Stimulated activated naive CD8-positive, alpha-beta T cell treated with anti-CD3 and anti-CD28 coated beads, Interleukin-15, amount 100 ng/mL, for 72 hours (primary cell): ENCODE measurements at regions not wholly inside any gene's neighbourhood (a gene's known extent, or its start where the extent isn't known, plus 50 kb on each side); places are given as distances from the start of the nearest gene placed in this dataset.
"Not testable (repeated sequence)": the region's sequence is repeated elsewhere in the genome, so short reads cannot be mapped to it uniquely, and the experiment has no call there.

Experiments used
- ATAC-seq: fragments of 150-1000 bp; cut with Tn5 transposase; 2 replicates; pipeline ENCODE4 v1.10.0; 2021; ENCODE audit warnings: mild to moderate bottlenecking, moderate library complexity
- DNase-seq, 2 donors: peaks; one replicate each; pipeline ENCODE4 v3.0.0; 2021 to 2022
- H3K27ac Mint-ChIP-seq, 2 donors: one replicate each; pipeline ENCODE4 v1.8.0; 2022; ENCODE audit warnings: mild to moderate bottlenecking in 2 of 2, mixed read lengths in 2 of 2, moderate library complexity in 2 of 2
- H3K27me3 Mint-ChIP-seq: one replicate; pipeline ENCODE4 v1.8.0; 2022; ENCODE audit warnings: mixed read lengths
- H3K4me1 Mint-ChIP-seq: one replicate; pipeline ENCODE4 v1.8.0; 2022; ENCODE audit warnings: mild to moderate bottlenecking, mixed read lengths
- H3K4me3 Mint-ChIP-seq, 2 donors: one replicate each; pipeline ENCODE4 v1.8.0; 2022; ENCODE audit warnings: mild to moderate bottlenecking in 2 of 2, mixed read lengths in 2 of 2, moderate library complexity in 1 of 2
- H3K9me3 Mint-ChIP-seq, 2 donors: one replicate each; pipeline ENCODE4 v1.8.0; 2022; ENCODE audit warnings: mixed read lengths in 2 of 2

- H3K27me3 Mint-ChIP-seq: no peaks in the 10 kb centered on the region
- no peak overlapping the region for H3K27ac Mint-ChIP-seq
- peaks cover 0 to 6% of the 10 kb centered on the region in 2 donors for H3K9me3 Mint-ChIP-seq
- no peaks in the 10 kb centered on the region for H3K4me1 Mint-ChIP-seq
- DNase-seq: no peak
- no peak overlapping the region for H3K4me3 Mint-ChIP-seq
- no peak for ATAC-seq
Measured at GRCh38 chr6:140653972-140654371, 1279.5 kb upstream of the CITED2 start.

GRCh38 chr6:140653506-140653905 lies 1279.1 kb upstream of the CITED2 start:
- H3K4me3 Mint-ChIP-seq: no peak overlapping the region
- DNase-seq: no peak
- ATAC-seq: no peak
- H3K9me3 Mint-ChIP-seq: peaks cover 0 to 6% of the 10 kb centered on the region in 2 donors
- no peak overlapping the region for H3K27ac Mint-ChIP-seq
- H3K4me1 Mint-ChIP-seq: no peaks in the 10 kb centered on the region
- H3K27me3 Mint-ChIP-seq: no peaks in the 10 kb centered on the region

GRCh38 chr6:140649502-140649901 lies 1275.1 kb upstream of the CITED2 start:
- H3K4me3 Mint-ChIP-seq, H3K4me1 Mint-ChIP-seq, DNase-seq, H3K27ac Mint-ChIP-seq, H3K27me3 Mint-ChIP-seq, ATAC-seq: not testable (repeated sequence)
- H3K9me3 Mint-ChIP-seq: peaks cover 16 to 29% of the 10 kb centered on the region in 2 donors

- H3K27me3 Mint-ChIP-seq, DNase-seq, H3K27ac Mint-ChIP-seq, ATAC-seq, H3K4me1 Mint-ChIP-seq, H3K4me3 Mint-ChIP-seq: not testable (repeated sequence)
- H3K9me3 Mint-ChIP-seq: peaks cover 22 to 33% of the 10 kb centered on the region in 2 donors
Measured at GRCh38 chr6:140647322-140647721, 1272.9 kb upstream of the CITED2 start.

- DNase-seq (no peak), ATAC-seq (no peak)
- no peak overlapping the region for H3K4me3 Mint-ChIP-seq
- no peaks in the 10 kb centered on the region for H3K27me3 Mint-ChIP-seq
- H3K9me3 Mint-ChIP-seq: peaks cover 23 to 26% of the 10 kb centered on the region in 2 donors
- no peaks in the 10 kb centered on the region for H3K4me1 Mint-ChIP-seq
- H3K27ac Mint-ChIP-seq: no peak overlapping the region
Measured at GRCh38 chr6:140644017-140644416, 1269.6 kb upstream of the CITED2 start.

- no peak for ATAC-seq
- peaks cover 16 to 18% of the 10 kb centered on the region in 2 donors for H3K9me3 Mint-ChIP-seq
- no peaks in the 10 kb centered on the region for H3K4me1 Mint-ChIP-seq
- no peaks in the 10 kb centered on the region for H3K27me3 Mint-ChIP-seq
- H3K4me3 Mint-ChIP-seq: no peak overlapping the region
- H3K27ac Mint-ChIP-seq: no peak overlapping the region
- DNase-seq: no peak
Measured at GRCh38 chr6:140641412-140641811, 1267.0 kb upstream of the CITED2 start.

- Mint-ChIP-seq H3K27me3 (no peaks in the 10 kb centered on the region), H3K9me3 (no peaks in the 10 kb centered on the region), H3K27ac (no peak overlapping the region), H3K4me1 (no peaks in the 10 kb centered on the region), H3K4me3 (no peak overlapping the region)
- no peak for ATAC-seq
- no peak for DNase-seq
Measured at GRCh38 chr6:140636908-140637402, 1262.5 kb upstream of the CITED2 start.

GRCh38 chr6:140636271-140636907 lies 1261.9 kb upstream of the CITED2 start:
- no peaks in the 10 kb centered on the region for H3K9me3 Mint-ChIP-seq
- no peak overlapping the region for H3K4me3 Mint-ChIP-seq
- ATAC-seq (no peak), DNase-seq (no peak)
- no peaks in the 10 kb centered on the region for H3K4me1 Mint-ChIP-seq
- H3K27ac Mint-ChIP-seq: no peak overlapping the region
- no peaks in the 10 kb centered on the region for H3K27me3 Mint-ChIP-seq

- Mint-ChIP-seq H3K4me1 (no peaks in the 10 kb centered on the region), H3K27ac (no peak overlapping the region), H3K9me3 (peaks cover 16 to 17% of the 10 kb centered on the region in 2 donors), H3K4me3 (no peak overlapping the region), H3K27me3 (no peaks in the 10 kb centered on the region)
- ATAC-seq (no peak), DNase-seq (no peak)
Measured at GRCh38 chr6:140627002-140627401, 1252.6 kb upstream of the CITED2 start.

- H3K4me1 Mint-ChIP-seq: no peaks in the 10 kb centered on the region
- no peak overlapping the region for H3K27ac Mint-ChIP-seq
- H3K27me3 Mint-ChIP-seq: no peaks in the 10 kb centered on the region
- ATAC-seq: no peak
- no peak overlapping the region for H3K4me3 Mint-ChIP-seq
- DNase-seq: no peak
- peaks cover 16 to 17% of the 10 kb centered on the region in 2 donors for H3K9me3 Mint-ChIP-seq
Measured at GRCh38 chr6:140623498-140623897, 1249.0 kb upstream of the CITED2 start.

GRCh38 chr6:140620496-140620895 lies 1246.0 kb upstream of the CITED2 start:
- H3K27ac Mint-ChIP-seq: no peak overlapping the region
- no peak overlapping the region for H3K4me3 Mint-ChIP-seq
- no peaks in the 10 kb centered on the region for H3K4me1 Mint-ChIP-seq
- H3K9me3 Mint-ChIP-seq: peaks cover 0 to 4% of the 10 kb centered on the region in 2 donors
- ATAC-seq (no peak), DNase-seq (no peak)
- no peaks in the 10 kb centered on the region for H3K27me3 Mint-ChIP-seq

- no peaks in the 10 kb centered on the region for H3K27me3 Mint-ChIP-seq
- H3K4me1 Mint-ChIP-seq: no peaks in the 10 kb centered on the region
- DNase-seq (no peak), ATAC-seq (no peak)
- no peaks in the 10 kb centered on the region for H3K9me3 Mint-ChIP-seq
- no peak overlapping the region for H3K27ac Mint-ChIP-seq
- H3K4me3 Mint-ChIP-seq: no peak overlapping the region
Measured at GRCh38 chr6:140609956-140610355, 1235.5 kb upstream of the CITED2 start.

GRCh38 chr6:140609321-140609720 lies 1234.9 kb upstream of the CITED2 start:
- H3K27ac Mint-ChIP-seq: no peak overlapping the region
- ATAC-seq (no peak), DNase-seq (no peak)
- H3K4me3 Mint-ChIP-seq: no peak overlapping the region
- H3K4me1 Mint-ChIP-seq: no peaks in the 10 kb centered on the region
- no peaks in the 10 kb centered on the region for H3K27me3 Mint-ChIP-seq
- no peaks in the 10 kb centered on the region for H3K9me3 Mint-ChIP-seq

GRCh38 chr6:140604786-140605185 lies 1230.3 kb upstream of the CITED2 start:
- no peak for ATAC-seq
- H3K4me3 Mint-ChIP-seq: no peak overlapping the region
- H3K27ac Mint-ChIP-seq: no peak overlapping the region
- no peaks in the 10 kb centered on the region for H3K9me3 Mint-ChIP-seq
- H3K4me1 Mint-ChIP-seq: no peaks in the 10 kb centered on the region
- DNase-seq: no peak
- H3K27me3 Mint-ChIP-seq: peaks cover 7% of the 10 kb centered on the region

- Mint-ChIP-seq H3K9me3 (no peaks in the 10 kb centered on the region), H3K4me1 (no peaks in the 10 kb centered on the region), H3K27me3 (peaks cover 7% of the 10 kb centered on the region), H3K27ac (no peak overlapping the region), H3K4me3 (no peak overlapping the region)
- ATAC-seq: no peak
- DNase-seq: no peak
Measured at GRCh38 chr6:140602431-140603248, 1228.2 kb upstream of the CITED2 start.

- Mint-ChIP-seq H3K4me1 (no peaks in the 10 kb centered on the region), H3K27ac (no peak overlapping the region), H3K4me3 (no peak overlapping the region), H3K9me3 (no peaks in the 10 kb centered on the region), H3K27me3 (peaks cover 7% of the 10 kb centered on the region)
- DNase-seq (no peak), ATAC-seq (no peak)
Measured at GRCh38 chr6:140601021-140601808, 1226.8 kb upstream of the CITED2 start.
